RWPE2 (cell line): ENCODE measurements at regions not wholly inside any gene's neighbourhood (a gene's known extent, or its start where the extent isn't known, plus 50 kb on each side); places are given as distances from the start of the nearest gene placed in this dataset.

Experiments
- ATAC-seq: fragments of 200-7000 bp; cut with Tn5 transposase; 3 replicates; pipeline ENCODE4 v1.9.1; 2021; ENCODE audit warnings: low read depth
- DNase-seq: peaks from one replicate; pipeline ENCODE4 v3.0.0-alpha.2; 2020; ENCODE audit warnings: low spot score
- H3K27ac ChIP-seq: fragments of 450-650 bp; 2 replicates; pipeline ENCODE4 v1.5.1; 2017; ENCODE audit warnings: mild to moderate bottlenecking; ENCODE audit not compliant: poor library complexity, severe bottlenecking
- H3K27me3 ChIP-seq: fragments of 250-450 bp; sonication (Bioruptor Pico); 2 replicates; pipeline ENCODE4 v1.5.1; 2021; ENCODE audit warnings: mild to moderate bottlenecking, moderate library complexity; ENCODE audit not compliant: insufficient read depth, poor library complexity, severe bottlenecking
- H3K36me3 ChIP-seq: fragments of 250-450 bp; sonication (Bioruptor Pico); 2 replicates; pipeline ENCODE4 v1.5.1; 2020; ENCODE audit warnings: low read depth, mild to moderate bottlenecking, moderate library complexity
- H3K4me1 ChIP-seq: fragments of 250-450 bp; sonication (Bioruptor Pico); 2 replicates; pipeline ENCODE4 v1.5.1; 2021; ENCODE audit warnings: mild to moderate bottlenecking, moderate library complexity; ENCODE audit not compliant: insufficient read depth, poor library complexity, severe bottlenecking
- H3K4me3 ChIP-seq: fragments of 250-450 bp; sonication (Bioruptor Pico); 2 replicates; pipeline ENCODE4 v1.5.1; 2021; ENCODE audit warnings: mild to moderate bottlenecking, moderate library complexity; ENCODE audit not compliant: severe bottlenecking
- H3K9me3 ChIP-seq: fragments of 250-450 bp; sonication (Bioruptor Pico); 2 replicates; pipeline ENCODE4 v1.5.1; 2021; ENCODE audit warnings: mild to moderate bottlenecking, moderate library complexity; ENCODE audit not compliant: severe bottlenecking
- TF ChIP-seq, protein P1 (sequence below): fragments of 450-650 bp; IDR thresholded peaks from one replicate; pipeline ENCODE4 v1.5.1; 2017; ENCODE audit warnings: mild to moderate bottlenecking, moderate library complexity; ENCODE audit not compliant: poor library complexity, severe bottlenecking

DNA sequence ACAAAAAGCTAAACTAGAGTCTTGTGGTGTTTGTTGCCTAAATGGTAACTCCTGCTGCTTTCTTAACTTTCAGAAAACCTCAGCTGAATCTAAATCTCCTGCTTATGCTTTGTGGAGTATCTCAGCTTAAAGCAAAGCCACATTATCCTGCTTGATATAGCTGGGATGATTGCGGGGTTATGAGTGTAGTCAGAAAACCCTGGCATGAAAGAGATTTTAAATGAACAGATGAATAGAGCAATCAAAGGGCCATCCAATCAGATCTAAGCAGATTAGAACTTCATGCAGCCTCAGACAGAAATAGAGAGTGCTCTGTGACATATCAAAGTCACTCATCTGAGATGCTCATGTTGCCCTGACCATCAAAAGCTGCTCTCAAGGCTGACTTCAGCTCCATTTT is 305.5 kb downstream of the DMRT2 start:
- Histone ChIP-seq H3K36me3 (no peaks in the 10 kb centered on the region), H3K9me3 (no peaks in the 10 kb centered on the region), H3K27ac (no peak overlapping the region), H3K4me1 (no peaks in the 10 kb centered on the region), H3K27me3 (no peaks in the 10 kb centered on the region), H3K4me3 (no peak overlapping the region)
- TF ChIP-seq, protein P1, sequence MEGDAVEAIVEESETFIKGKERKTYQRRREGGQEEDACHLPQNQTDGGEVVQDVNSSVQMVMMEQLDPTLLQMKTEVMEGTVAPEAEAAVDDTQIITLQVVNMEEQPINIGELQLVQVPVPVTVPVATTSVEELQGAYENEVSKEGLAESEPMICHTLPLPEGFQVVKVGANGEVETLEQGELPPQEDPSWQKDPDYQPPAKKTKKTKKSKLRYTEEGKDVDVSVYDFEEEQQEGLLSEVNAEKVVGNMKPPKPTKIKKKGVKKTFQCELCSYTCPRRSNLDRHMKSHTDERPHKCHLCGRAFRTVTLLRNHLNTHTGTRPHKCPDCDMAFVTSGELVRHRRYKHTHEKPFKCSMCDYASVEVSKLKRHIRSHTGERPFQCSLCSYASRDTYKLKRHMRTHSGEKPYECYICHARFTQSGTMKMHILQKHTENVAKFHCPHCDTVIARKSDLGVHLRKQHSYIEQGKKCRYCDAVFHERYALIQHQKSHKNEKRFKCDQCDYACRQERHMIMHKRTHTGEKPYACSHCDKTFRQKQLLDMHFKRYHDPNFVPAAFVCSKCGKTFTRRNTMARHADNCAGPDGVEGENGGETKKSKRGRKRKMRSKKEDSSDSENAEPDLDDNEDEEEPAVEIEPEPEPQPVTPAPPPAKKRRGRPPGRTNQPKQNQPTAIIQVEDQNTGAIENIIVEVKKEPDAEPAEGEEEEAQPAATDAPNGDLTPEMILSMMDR, result no peak
- DNase-seq (no peak), ATAC-seq (no peak)

DNA sequence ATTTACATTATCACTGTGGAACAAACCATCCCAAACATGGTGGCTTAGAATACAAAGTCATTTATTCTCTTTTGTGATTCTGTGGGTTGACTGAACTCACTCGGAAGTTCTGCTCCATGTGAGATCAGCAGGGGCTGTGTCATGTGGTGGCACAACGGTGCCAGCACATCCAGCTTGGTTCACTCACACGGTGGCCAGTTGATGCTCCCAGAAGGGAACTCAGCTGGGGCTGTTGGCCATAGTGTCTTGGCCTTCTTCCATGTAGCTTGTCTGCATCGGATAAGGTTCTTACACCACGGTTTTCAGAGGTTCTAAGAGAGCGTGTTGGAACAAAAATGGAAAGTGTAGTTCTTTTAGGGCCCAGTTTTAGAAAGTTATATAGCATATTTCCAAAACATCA is 312.7 kb downstream of the DMRT2 start:
- H3K27me3 ChIP-seq, result no peaks in the 10 kb centered on the region
- H3K4me1 ChIP-seq, result no peaks in the 10 kb centered on the region
- H3K9me3 ChIP-seq, result no peaks in the 10 kb centered on the region
- TF ChIP-seq, protein P1, result no peak
- H3K36me3 ChIP-seq, result no peaks in the 10 kb centered on the region
- H3K4me3 ChIP-seq, result no peak overlapping the region
- DNase-seq, result no peak
- no peak overlapping the region for H3K27ac ChIP-seq
- ATAC-seq, result no peak

DNA sequence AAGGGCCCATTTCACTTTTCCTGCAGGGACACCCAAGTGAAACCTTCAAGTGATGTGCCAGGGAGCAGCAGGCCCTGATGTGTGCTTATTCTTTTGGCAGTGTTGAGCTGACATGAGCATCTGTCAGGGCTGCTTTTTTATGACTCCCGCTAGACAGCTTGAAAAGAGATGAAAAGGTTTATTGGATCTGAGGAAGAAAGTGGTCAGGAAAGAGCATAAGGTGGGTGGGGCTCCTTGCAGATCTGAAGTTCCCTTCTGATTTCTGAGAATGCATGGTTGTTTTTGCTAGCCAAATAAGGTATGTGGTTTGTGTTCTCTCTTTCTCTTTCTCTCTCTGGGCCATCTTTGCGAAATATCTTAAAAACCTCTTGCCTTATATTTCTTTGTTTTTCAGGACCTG is 316.1 kb downstream of the DMRT2 start:
- TF ChIP-seq, protein P1, result no peak
- Histone ChIP-seq H3K36me3 (no peaks in the 10 kb centered on the region), H3K27me3 (no peaks in the 10 kb centered on the region), H3K27ac (no peak overlapping the region), H3K4me1 (no peaks in the 10 kb centered on the region), H3K9me3 (no peaks in the 10 kb centered on the region), H3K4me3 (no peak overlapping the region)
- ATAC-seq (no peak), DNase-seq (no peak)

DNA sequence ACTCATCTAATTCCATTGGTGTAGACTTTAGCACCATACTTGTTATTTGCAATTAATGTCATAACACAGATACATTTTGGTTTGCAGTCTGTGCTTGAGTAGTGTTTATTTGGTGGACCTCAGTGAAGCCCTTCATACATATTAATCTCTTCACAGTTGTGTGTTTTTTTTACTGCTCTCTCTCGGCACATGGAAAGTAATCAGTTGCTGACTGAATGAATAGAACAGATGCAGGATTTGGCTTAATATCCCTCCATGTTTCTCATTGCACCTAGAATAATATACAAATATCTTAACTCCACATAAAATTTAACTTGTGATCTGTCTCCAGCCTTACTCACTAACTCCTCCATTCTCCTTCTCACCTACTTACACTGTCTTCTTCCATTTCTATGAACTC is 319.1 kb downstream of the DMRT2 start:
- Histone ChIP-seq H3K27ac (no peak overlapping the region), H3K4me1 (no peaks in the 10 kb centered on the region), H3K36me3 (no peaks in the 10 kb centered on the region), H3K4me3 (no peak overlapping the region), H3K27me3 (no peaks in the 10 kb centered on the region), H3K9me3 (no peaks in the 10 kb centered on the region)
- ATAC-seq, result no peak
- DNase-seq, result no peak
- TF ChIP-seq, protein P1, result no peak

DNA sequence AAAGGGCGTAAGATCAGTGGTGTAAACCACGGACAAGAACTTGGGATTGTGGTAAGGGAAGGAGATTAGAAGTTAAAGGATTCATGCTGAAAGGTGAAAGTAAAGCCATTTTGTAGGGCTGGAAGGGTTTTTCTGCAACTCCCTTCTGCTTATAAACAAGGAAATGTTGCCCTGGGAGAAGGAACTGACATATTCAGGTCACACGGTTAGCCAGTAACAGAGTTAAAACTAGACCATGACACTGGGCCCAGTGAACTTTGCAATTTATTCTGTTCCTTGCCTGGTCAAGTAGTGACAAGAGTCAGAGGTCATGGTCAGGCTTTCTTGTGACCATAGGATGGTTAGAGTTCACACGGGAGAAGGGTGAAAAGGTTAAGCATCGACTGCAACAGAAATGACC is 323.3 kb downstream of the DMRT2 start:
- DNase-seq, result no peak
- H3K4me3 ChIP-seq, result no peak overlapping the region
- H3K9me3 ChIP-seq, result no peaks in the 10 kb centered on the region

More for the DNA sequence above, 323.3 kb downstream of the DMRT2 start:
- Histone ChIP-seq H3K4me1 (no peaks in the 10 kb centered on the region), H3K27me3 (no peaks in the 10 kb centered on the region), H3K27ac (no peak overlapping the region), H3K36me3 (no peaks in the 10 kb centered on the region)
- no peak for ATAC-seq
- TF ChIP-seq, protein P1, result no peak
